NOMO-1 (cell line): ENCODE measurements at regions not wholly inside any gene's neighbourhood (a gene's known extent, or its start where the extent isn't known, plus 50 kb on each side); places are given as distances from the start of the nearest gene placed in this dataset.

Experiments used
- DNase-seq, 2 experiments: peaks; one replicate each; lab custom pipeline; 2025; ENCODE audit not compliant: unreplicated experiment in 2 of 2; lab: John Stamatoyannopoulos, UW

DNA sequence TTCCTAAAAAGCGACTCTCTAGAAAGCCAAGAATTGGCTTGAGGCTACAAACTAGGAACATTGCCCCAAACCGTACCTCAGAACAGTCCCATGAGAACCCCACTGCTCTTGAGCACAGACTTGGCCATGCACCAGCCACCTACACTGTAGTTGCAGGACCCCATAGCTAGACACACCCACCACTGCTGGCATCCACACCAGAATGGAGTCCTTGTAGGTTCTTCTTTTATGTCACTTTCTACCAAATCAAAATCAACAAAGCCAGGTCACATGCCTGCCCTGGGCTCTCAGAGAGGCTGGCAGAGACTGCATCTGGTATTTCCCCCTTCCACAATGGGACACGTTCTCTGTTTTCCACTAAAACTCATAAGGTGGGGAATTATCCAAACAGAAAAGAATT lies 290.5 kb downstream of the SHOX2 start:
- no peak for DNase-seq

DNA sequence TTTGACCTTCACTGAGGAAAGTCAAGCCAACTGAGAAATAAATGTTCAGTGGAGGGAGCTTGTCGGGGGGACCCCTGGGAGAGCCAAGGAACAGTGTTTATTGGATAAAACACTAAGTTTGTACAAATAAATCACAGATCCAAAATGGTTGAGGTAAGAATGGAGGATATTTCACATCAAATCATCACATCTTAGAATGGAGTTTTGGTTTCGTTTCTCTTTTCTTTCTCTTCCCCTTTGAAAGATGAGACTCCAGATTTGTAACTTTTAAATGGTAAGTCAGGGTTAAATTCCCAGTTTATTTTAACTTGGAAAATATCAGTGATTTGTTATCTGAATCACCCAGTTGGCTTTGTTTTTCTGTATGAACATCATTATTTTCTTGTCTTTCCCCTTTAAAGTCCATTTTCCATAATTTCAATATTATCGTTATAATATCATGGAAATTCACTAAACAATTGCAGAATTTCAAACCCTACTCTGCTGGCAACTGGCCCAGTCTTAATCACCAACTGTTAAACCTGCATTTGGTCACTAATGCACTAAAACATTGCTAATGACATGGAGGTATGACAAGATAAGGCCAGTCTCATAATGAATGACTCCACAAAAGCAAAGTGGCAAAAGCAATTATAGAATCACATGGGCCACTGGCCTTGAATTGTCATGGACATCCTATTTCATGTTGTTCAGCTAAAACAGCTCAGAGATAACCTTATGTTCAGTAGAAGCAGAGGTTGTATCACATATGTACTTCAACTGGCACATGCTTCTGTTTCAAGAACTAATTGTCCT lies 295.1 kb downstream of the SHOX2 start:
- peak in 1 of 2 experiments; percentile 6 for DNase-seq

- no peak for DNase-seq
These were observed 298.9 kb downstream of the SHOX2 start for GRCh38 chr3:157807280-157807679.

DNA sequence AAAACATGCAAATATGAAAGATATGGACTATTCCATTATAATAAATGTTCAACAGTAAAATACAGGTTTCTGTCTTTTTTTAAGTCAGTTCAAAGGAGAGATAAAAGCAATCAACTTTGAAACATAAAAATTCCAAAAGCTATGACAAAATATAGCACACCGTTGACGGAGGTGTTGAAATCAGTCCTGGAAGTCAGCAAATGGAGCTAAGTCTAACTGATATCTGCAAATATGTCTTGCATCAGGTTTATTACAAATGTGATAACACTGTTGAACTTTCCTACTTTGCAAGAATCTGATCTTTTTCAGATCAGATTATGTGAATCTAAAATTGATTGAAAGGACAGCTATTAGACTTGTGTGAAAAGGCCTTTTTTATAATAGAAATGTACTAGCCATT lies 300.7 kb downstream of the SHOX2 start:
- no peak for DNase-seq

DNA sequence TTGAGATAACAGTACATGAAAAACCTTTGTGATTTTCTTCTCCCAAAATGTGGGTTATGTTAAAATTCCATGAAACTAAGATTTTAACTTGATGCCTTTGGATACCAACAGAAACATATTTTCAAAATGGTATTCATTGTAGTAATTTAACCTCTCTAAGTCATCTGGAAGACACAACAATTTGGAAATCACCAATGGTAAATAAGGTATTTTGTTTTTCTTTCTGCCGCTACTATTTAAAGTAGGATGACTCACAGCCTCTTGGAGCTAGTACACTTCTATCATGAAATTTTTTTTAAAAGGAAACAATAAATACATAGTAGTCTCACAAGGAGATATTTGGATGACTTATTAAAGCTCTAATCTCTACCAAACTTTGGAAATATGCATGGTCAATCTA lies 291.6 kb upstream of the VEPH1 start:
- DNase-seq: no peak

GRCh38 chr3:157793745-157794144 lies 290.5 kb upstream of the VEPH1 start:
- no peak for DNase-seq

GRCh38 chr3:157789162-157789561 lies 285.9 kb upstream of the VEPH1 start:
- no peak for DNase-seq

DNA sequence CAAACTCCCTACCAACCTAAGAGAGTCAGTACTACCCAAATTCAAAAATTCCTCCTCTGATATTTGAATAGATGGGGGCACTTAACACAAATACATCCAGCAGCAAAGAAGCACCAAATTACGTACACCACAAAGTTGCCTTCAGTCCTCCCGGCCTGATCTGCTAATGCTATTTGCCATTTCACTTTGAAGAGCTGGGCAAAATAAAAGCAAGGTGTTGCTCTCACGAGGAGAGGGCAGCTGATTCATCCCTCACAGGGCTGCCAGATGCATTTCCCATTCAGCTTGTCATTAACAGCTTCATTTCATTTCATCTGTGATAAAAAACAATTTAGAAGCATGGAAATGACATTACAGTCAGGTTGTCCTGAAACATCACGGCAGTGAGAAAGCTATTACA lies 283.4 kb upstream of the VEPH1 start:
- DNase-seq: no peak

GRCh38 chr3:157786211-157786610 lies 283.0 kb upstream of the VEPH1 start:
- DNase-seq: no peak

DNA sequence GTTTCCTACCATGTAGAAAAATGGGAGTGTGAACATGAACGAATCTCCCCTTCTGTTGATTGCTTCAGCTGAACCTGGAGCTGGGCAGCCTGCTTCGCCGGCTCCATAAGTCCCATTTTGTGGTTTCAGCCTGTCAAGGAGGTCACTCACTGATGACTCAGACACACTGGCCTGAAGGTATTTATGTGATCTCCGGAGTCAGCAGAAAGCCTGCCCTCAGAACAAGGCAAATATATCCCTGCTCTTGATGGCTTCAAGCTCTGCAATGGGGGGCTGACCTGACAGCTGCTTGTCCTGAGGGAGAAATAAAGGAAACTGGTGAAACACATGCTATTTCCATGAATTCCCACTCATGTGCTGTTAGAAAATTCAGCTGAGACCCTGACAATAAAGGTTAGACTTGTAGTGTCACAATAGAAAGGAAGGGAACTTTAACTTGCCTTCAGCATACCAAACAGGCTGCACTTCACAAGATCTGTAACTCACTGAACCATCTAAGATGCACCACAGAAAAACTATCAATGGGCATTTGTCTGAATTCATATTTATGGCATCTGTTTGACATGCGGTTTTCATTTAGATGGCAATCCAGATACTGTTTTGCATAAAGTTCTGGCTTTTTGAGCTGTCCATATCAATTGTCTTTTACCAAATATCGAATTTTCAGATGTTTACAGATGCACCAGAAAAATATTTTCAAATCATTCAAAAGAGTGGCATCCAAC lies 282.0 kb upstream of the VEPH1 start:
- no peak for DNase-seq

GRCh38 chr3:157782236-157782635 lies 279.0 kb upstream of the VEPH1 start:
- DNase-seq: no peak

DNA sequence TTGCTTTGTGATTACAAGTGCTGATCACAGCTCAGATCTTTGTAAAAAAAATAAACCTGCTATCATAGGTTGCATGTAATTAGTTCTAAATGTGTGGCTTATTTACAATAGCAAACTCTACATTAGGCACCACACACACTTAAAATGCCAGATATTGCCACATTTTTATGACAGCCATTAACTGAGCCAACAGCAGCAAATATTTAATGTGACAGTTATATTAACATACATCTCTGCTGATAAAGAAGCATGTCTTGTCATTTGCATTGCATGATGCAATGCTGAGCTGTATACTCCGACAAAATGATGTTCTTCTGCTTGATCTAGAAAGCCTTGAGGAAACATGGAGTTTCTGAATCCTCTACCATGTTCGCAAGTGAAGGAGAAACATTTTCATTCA lies 273.6 kb upstream of the VEPH1 start:
- no peak for DNase-seq

GRCh38 chr3:157775446-157775845 lies 272.2 kb upstream of the VEPH1 start:
- no peak for DNase-seq

- no peak for DNase-seq
These were observed 266.2 kb upstream of the VEPH1 start for GRCh38 chr3:157769378-157769777.

DNA sequence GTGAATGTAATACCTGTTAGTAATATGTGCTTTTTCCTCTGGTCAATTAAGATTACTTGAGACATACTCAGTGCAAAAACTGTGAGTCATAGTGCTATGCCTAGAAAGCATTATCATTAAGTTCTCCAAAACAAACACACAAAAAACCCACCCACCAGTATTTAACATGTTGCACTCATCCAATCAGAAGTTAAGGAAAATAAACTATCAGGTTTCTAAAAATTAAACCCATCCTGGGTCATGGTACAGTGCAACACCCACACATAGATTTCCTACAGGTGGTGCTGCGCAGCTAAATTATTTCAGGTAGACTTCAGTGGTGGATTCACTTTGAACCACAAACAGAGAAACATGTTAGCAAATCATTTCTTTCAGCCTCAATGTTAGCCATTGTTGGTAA lies 264.4 kb upstream of the VEPH1 start:
- no peak for DNase-seq

GRCh38 chr3:157763644-157764043 lies 260.4 kb upstream of the VEPH1 start:
- no peak for DNase-seq

DNA sequence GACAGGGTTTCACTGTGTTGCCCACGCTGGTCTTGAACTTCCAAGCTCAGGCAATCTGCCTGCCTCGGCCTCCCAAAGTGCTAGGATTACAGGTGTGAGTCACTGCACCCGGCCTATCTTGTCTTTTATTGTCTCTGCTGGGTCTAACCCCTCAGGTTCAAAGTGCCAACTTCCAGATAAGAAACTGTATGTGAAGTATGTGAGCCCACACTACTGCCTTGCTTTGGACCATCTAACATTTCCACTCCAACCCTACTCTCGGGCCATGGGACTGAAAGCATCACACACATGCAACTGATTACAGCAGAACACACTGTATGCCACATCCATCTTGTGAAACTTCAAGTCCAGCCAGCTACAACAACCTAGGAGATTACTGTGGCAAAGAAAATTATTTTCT lies 256.1 kb upstream of the VEPH1 start:
- no peak for DNase-seq

- DNase-seq: no peak
These were observed 252.0 kb upstream of the VEPH1 start for GRCh38 chr3:157755233-157755632.

DNA sequence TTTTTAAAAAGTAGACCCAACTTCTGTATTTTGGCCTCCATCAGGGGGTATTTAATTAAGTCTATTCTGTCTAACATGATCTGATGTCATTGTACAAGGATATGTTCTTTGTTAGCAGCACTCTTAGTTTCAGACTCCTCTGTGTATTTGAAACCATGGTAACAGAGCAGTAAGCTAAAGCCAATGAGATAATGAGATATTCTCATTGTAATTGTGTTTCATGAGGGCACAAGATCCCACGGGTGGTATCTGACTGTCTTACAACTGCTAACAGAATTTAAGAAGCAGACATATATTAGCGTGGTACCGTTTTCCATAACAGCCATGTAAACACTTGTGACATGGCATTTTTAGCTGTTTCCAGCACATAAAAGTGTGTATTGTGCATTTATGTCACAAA lies 251.2 kb upstream of the VEPH1 start:
- no peak for DNase-seq

DNA sequence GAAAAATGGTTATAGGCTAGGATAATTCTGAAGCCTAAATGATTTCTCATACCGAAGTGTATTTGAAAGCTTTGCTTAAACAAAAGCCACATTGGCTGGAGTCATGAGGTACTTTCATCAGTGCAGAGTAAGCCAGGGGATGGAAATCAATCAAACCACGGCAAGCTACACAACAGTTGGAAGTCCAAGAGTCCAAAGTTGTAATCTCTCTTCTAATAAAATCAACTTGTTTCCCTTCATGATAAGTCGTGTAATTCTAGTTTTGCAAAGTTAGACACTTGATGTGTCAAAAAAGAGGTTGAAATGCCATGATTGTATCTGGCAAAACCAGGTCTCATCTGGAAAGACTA lies 250.5 kb upstream of the VEPH1 start:
- DNase-seq: no peak

DNA sequence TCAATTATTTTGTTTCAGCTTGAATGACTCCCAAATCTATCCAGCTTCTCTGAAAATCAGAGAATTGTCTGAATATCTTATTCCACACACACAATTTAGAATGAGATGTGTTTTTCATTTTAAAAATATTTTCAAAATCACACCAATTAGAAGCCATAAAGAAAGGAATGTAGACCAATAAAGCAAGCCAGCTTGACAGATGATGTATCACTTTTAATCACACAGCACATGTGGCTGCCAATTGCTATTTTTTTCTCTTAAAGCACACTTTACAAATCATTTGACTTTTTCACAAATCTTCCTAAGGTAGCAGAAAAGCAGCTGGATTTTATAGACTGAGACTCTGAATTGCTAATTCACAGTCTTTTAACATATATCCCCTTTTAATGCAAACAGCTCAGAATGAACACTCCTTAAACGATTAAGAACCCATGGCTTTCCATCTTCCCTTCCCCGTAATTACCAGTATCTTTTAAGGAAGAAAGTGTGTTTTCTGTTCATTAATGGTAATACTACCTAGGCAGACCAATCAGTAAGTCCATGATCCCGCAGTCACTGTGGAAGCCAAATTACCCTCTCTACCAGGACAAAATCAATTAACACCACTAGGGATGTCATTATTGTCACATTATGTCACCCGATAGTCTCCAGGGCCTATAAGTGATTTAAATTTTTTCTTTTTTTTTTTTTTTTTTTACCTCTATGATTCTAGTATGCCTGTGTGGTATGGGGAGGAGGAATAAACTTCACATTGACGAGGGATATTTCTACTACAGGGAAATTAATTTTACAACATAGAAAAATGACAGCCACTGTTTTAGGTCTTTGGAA lies 250.0 kb upstream of the VEPH1 start:
- DNase-seq: no peak

DNA sequence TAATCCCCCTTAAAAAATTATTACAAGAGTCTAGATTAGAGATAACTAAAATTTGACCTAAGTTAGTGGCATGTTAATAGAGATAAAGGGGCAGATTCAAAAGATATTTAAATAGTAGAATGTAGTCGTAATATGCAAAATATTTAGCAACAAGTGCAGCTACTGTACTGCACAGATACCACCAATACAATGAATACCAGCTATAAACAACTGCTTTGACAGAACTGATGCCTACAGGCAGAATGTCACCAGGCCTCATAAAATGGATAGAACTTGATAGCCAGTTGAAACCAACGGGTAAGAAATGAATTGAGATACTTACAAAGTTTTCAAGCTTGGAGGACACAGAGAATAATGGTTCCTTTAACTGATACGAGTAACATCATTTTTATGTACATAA lies 249.3 kb upstream of the VEPH1 start:
- no peak for DNase-seq
